ENCODE measurements at regions not wholly inside any gene's neighbourhood (a gene's known extent, or its start where the extent isn't known, plus 50 kb on each side); places are given as distances from the start of the nearest gene placed in this dataset.

GRCh38 chr2:66318009-66318561, 116.8 kb upstream of the MEIS1 start:
- no peak overlapping the region for H3K27ac ChIP-seq
- no peak for DNase-seq (ENCODE audit: low spot score)
- TF ChIP-seq CTCF (IDR thresholded peaks at IDR 0.05) = no peak
- H3K4me3 ChIP-seq = no peak overlapping the region

GRCh38 chr2:66317268-66317890, 117.5 kb upstream of the MEIS1 start:
- no peak for TF ChIP-seq CTCF (IDR thresholded peaks at IDR 0.05)
- no peak overlapping the region for H3K27ac ChIP-seq
- DNase-seq (ENCODE audit: low spot score) = no peak
- H3K4me3 ChIP-seq = no peak overlapping the region

GRCh38 chr2:66306483-66306882, 128.4 kb upstream of the MEIS1 start:
- TF ChIP-seq CTCF (IDR thresholded peaks at IDR 0.05) = no peak
- Histone ChIP-seq H3K4me3 (no peak overlapping the region), H3K27ac (no peak overlapping the region)
- DNase-seq (ENCODE audit: low spot score) = no peak

GRCh38 chr2:66305718-66306117, 129.2 kb upstream of the MEIS1 start:
- H3K4me3 ChIP-seq = no peak overlapping the region
- no peak for TF ChIP-seq CTCF (IDR thresholded peaks at IDR 0.05)
- no peak overlapping the region for H3K27ac ChIP-seq
- peak; percentile 73 for DNase-seq (ENCODE audit: low spot score)

GRCh38 chr2:66303471-66303870, 131.5 kb upstream of the MEIS1 start:
- Histone ChIP-seq H3K27ac (no peak overlapping the region), H3K4me3 (no peak overlapping the region)
- no peak for TF ChIP-seq CTCF (IDR thresholded peaks at IDR 0.05)
- no peak for DNase-seq (ENCODE audit: low spot score)

GRCh38 chr2:66301767-66302140, 133.2 kb upstream of the MEIS1 start:
- TF ChIP-seq CTCF (IDR thresholded peaks at IDR 0.05) = no peak
- Histone ChIP-seq H3K4me3 (peak overlapping the region; percentile 64), H3K27ac (peak overlapping the region; percentile 36 to 70)
- DNase-seq (ENCODE audit: low spot score) = no peak

GRCh38 chr2:66301022-66301766, 133.7 kb upstream of the MEIS1 start:
- Histone ChIP-seq H3K4me3 (peak overlapping the region; percentile 64), H3K27ac (peak overlapping the region; percentile 36 to 70)
- TF ChIP-seq CTCF (IDR thresholded peaks at IDR 0.05) = no peak
- no peak for DNase-seq (ENCODE audit: low spot score)

Data from coronary artery (tissue), 2 donors.